Peyer's patch (tissue), 4 donors: ENCODE measurements at regions not wholly inside any gene's neighbourhood (a gene's known extent, or its start where the extent isn't known, plus 50 kb on each side); places are given as distances from the start of the nearest gene placed in this dataset.

ENCODE experiments used
- DNase-seq, 3 donors: peaks; one replicate each; pipeline ENCODE4 v3.0.0-alpha.2; 2017 to 2019
- H3K27ac ChIP-seq, 4 donors: fragments of 200-600 bp; sonication (generic); one replicate each; pipeline ENCODE4 v1.5.1; 2016 to 2019
- H3K27me3 ChIP-seq, 2 donors: fragments of 200-600 bp; sonication (generic); one replicate each; pipeline ENCODE4 v1.5.1; 2019
- H3K36me3 ChIP-seq, 3 donors: fragments of 200-600 bp; sonication (generic); one replicate each; pipeline ENCODE4 v1.5.1; 2016 to 2019
- H3K4me1 ChIP-seq, 4 donors: fragments of 200-600 bp; sonication (generic); one replicate each; pipeline ENCODE4 v1.5.1; 2016 to 2019
- H3K4me3 ChIP-seq, 4 donors: fragments of 200-600 bp; sonication (generic); 1 replicate in 3 of 4; 2 replicates in 1 of 4; pipeline ENCODE4 v1.5.1; 2016 to 2019; ENCODE audit warnings: mild to moderate bottlenecking in 1 of 4
- H3K9me3 ChIP-seq, 4 donors: fragments of 200-600 bp; sonication (generic); one replicate each; pipeline ENCODE4 v1.5.1; 2016 to 2019; ENCODE audit warnings: mild to moderate bottlenecking in 1 of 4
- CTCF ChIP-seq, 6 experiments: fragments of 450-650 bp in 4 of 6; fragments of 200-600 bp in 2 of 6; sonication (generic) in 1 of 6; IDR thresholded peaks; one replicate each; pipeline ENCODE4 v1.5.1; 2017 to 2019; ENCODE audit warnings: antibody characterized with exemption in 6 of 6, mild to moderate bottlenecking in 3 of 6, moderate library complexity in 1 of 6
- POLR2A ChIP-seq, 2 donors: fragments of 450-650 bp; IDR thresholded peaks; one replicate each; pipeline ENCODE4 v1.5.1; 2017; ENCODE audit warnings: antibody characterized with exemption in 2 of 2, mild to moderate bottlenecking in 2 of 2, moderate library complexity in 2 of 2

DNA sequence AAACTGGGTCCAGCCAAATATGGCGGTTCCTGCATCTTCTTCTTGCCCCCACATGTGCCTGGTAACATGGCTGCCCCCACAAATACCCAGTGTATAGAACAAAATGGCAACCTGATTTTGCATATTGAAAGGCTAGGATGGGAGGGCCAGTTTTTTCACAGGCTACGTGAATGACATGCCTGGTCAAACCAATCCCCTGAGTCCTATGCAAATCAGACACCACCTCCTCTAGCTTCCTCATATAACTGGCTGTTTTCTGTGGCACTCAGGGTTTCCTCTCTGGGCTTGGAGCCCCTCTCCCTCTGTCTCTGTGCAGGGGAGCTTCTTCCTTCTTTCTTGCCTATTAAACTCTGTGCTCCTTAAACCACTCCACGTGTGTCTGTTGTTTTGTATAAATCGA, 372.1 kb downstream of the KIF16B start:
- H3K27ac ChIP-seq, result no peak overlapping the region
- H3K27me3 ChIP-seq, result no peaks in the 10 kb centered on the region
- H3K4me1 ChIP-seq, result no peaks in the 10 kb centered on the region
- TF ChIP-seq POLR2A (IDR thresholded peaks at IDR 0.05), result no peak
- TF ChIP-seq CTCF (IDR thresholded peaks at IDR 0.05), result no peak
- H3K36me3 ChIP-seq, result no peaks in the 10 kb centered on the region
- no peaks in the 10 kb centered on the region for H3K9me3 ChIP-seq
- DNase-seq, result no peak
- no peak overlapping the region for H3K4me3 ChIP-seq

DNA sequence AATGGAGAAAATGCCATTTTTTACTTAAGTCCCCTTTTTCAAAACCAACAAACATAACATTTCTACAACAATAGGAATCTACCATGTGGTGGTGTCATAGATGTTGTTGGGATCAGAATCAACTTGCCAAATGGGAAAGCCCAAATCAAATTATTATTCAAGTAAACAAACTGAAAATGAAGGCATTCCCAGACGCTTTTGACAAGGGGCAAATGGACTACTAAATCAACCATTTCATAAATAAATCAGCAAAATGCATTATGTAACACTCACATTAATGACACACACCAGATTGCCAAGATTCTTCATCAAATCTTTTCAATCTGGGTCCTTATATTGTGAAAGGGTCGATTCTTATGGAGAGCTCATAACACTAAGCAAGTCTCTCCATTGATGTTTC, 375.6 kb downstream of the KIF16B start:
- H3K4me1 ChIP-seq, result no peaks in the 10 kb centered on the region
- DNase-seq, result no peak

DNA sequence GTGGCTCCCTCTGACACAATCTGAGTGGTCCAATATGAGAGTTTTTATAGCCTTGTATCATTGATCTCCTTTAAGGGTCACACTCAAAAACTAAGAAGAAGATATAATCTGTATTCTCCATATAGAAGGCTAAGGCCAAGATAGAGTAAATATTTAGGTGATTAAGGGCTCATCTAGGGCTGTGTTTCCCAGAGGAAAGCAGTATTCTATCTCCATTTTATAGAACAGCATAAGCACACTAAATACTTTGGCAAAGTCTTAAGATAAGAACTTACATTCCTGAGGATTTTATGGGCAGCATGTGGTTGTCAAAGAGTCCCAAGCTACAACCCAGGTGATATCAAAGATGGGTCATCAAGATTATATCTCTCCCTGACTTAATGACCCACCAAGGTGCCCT, 377.6 kb downstream of the KIF16B start:
- Histone ChIP-seq H3K27ac (no peak overlapping the region), H3K27me3 (no peaks in the 10 kb centered on the region), H3K4me3 (no peak overlapping the region), H3K9me3 (no peaks in the 10 kb centered on the region), H3K4me1 (no peaks in the 10 kb centered on the region), H3K36me3 (no peaks in the 10 kb centered on the region)
- DNase-seq, result no peak
- TF ChIP-seq CTCF (IDR thresholded peaks at IDR 0.05) (no peak), POLR2A (IDR thresholded peaks at IDR 0.05) (no peak)

More for the DNA sequence above, 375.6 kb downstream of the KIF16B start:
- H3K4me3 ChIP-seq, result no peak overlapping the region
- H3K9me3 ChIP-seq, result no peaks in the 10 kb centered on the region
- H3K27ac ChIP-seq, result no peak overlapping the region
- no peaks in the 10 kb centered on the region for H3K27me3 ChIP-seq
- H3K36me3 ChIP-seq, result no peaks in the 10 kb centered on the region
- TF ChIP-seq CTCF (IDR thresholded peaks at IDR 0.05) (no peak), POLR2A (IDR thresholded peaks at IDR 0.05) (no peak)

DNA sequence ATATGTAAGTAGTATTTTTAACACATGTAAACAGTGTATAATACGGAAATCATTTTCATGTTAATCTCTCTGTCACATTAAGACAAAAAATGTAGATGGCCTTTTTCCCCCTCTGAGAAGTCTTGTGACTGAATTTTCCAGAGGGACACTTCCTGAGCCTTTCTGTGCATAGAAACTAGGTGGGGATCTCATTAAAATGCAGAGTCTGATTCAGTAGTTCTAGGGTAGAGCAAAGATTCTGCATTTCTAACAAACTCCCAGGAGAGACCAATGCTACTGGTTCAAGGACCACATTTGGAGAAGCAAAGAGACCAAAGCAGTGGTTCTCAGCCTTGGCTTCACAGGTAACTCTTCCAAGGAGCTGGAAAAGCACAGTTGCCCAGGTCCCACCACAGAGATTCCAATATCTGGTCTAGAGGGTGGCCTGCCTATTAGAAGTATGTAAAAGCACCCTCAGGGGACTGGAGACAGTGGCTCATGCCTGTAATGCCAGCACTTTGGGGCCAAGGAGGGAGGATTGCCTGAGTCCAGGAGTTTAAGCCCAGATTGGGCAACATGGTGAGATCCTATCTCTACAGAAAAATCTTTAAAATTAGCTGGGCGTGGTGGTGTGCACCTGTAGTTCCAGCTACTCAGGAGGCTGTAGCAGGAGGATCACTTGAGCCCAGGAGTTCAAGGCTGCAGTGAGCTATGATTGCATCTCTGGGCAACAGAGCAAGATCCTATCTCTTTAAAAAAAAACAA, 378.5 kb downstream of the KIF16B start:
- H3K27ac ChIP-seq, result no peak overlapping the region
- no peaks in the 10 kb centered on the region for H3K9me3 ChIP-seq
- H3K36me3 ChIP-seq, result no peaks in the 10 kb centered on the region
- no peak for DNase-seq
- no peak for TF ChIP-seq POLR2A (IDR thresholded peaks at IDR 0.05)
- no peak for TF ChIP-seq CTCF (IDR thresholded peaks at IDR 0.05)
- H3K4me1 ChIP-seq, result no peaks in the 10 kb centered on the region
- H3K4me3 ChIP-seq, result no peak overlapping the region
- H3K27me3 ChIP-seq, result no peaks in the 10 kb centered on the region

DNA sequence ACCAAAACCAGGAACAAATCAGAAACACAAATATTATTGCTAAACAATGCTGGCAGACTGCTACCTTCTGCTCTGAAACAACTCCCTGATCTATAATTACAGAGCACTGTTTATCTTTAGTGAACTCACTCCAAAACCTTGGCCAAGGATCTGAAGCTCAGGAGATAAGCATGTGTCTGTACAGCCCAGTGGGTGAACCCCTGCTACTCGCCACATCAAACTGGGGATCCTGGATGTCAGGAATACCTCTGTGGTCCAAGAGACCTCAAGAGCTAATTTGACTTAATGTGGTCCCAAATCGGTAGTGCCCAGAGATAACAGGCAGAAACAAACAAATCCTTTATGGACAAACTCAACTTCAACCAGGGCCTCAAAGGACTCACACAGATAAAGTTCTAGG, 381.8 kb downstream of the KIF16B start:
- Histone ChIP-seq H3K36me3 (no peaks in the 10 kb centered on the region), H3K27me3 (no peaks in the 10 kb centered on the region), H3K27ac (no peak overlapping the region), H3K4me3 (no peak overlapping the region), H3K4me1 (no peaks in the 10 kb centered on the region), H3K9me3 (no peaks in the 10 kb centered on the region)
- TF ChIP-seq POLR2A (IDR thresholded peaks at IDR 0.05) (no peak), CTCF (IDR thresholded peaks at IDR 0.05) (no peak)
- no peak for DNase-seq

- no peaks in the 10 kb centered on the region for H3K36me3 ChIP-seq
- no peak overlapping the region for H3K27ac ChIP-seq
- H3K27me3 ChIP-seq, result no peaks in the 10 kb centered on the region
- DNase-seq, result no peak
- H3K4me3 ChIP-seq, result no peak overlapping the region
- TF ChIP-seq CTCF (IDR thresholded peaks at IDR 0.05) (no peak), POLR2A (IDR thresholded peaks at IDR 0.05) (no peak)
- H3K4me1 ChIP-seq, result no peaks in the 10 kb centered on the region
- no peaks in the 10 kb centered on the region for H3K9me3 ChIP-seq
These were observed 383.9 kb downstream of the KIF16B start for GRCh38 chr20:16189371-16189770.
